Keratinocyte (primary cell): ENCODE measurements at regions not wholly inside any gene's neighbourhood (a gene's known extent, or its start where the extent isn't known, plus 50 kb on each side); places are given as distances from the start of the nearest gene placed in this dataset.

Experiments used
- DNase-seq: peaks from one replicate; pipeline ENCODE4 v3.0.0-alpha.2; 2011; ENCODE audit warnings: low read depth, missing footprints, low spot score
- FAIRE-seq: peaks from 2 replicates; lab custom pipeline; 2011; peaks lifted over from hg19 to GRCh38; lab: Jason Lieb, UNC
- H2AFZ ChIP-seq: 2 replicates; pipeline ENCODE4 v1.6.0; 2012; ENCODE audit warnings: low read length, control low read depth, inconsistent platforms; ENCODE audit not compliant: control insufficient read depth
- H3K27ac ChIP-seq: 2 replicates; pipeline ENCODE4 v1.5.1; 2011; ENCODE audit warnings: low read length; ENCODE audit not compliant: control insufficient read depth, insufficient read depth
- H3K27me3 ChIP-seq: 3 replicates; pipeline ENCODE4 v1.6.0; 2011; ENCODE audit warnings: low read length; ENCODE audit not compliant: control insufficient read depth, insufficient read depth; ENCODE audit errors: extremely low read depth
- H3K36me3 ChIP-seq, 2 experiments: 2 replicates in 1 of 2; 3 replicates in 1 of 2; pipeline ENCODE4 v1.5.1; 2011; ENCODE audit warnings: low read length in 2 of 2, mild to moderate bottlenecking in 1 of 2; ENCODE audit not compliant: control insufficient read depth in 2 of 2, insufficient read depth in 2 of 2; ENCODE audit errors: extremely low read depth in 1 of 2
- H3K4me1 ChIP-seq: 3 replicates; pipeline ENCODE4 v1.5.1; 2011; ENCODE audit warnings: low read length; ENCODE audit not compliant: control insufficient read depth, insufficient read depth; ENCODE audit errors: extremely low read depth
- H3K4me2 ChIP-seq: 3 replicates; pipeline ENCODE4 v1.6.0; 2011; ENCODE audit warnings: low read depth, low read length; ENCODE audit not compliant: control insufficient read depth, insufficient read depth; ENCODE audit errors: extremely low read depth
- H3K4me3 ChIP-seq, 3 experiments: fragments of 200-600 bp in 1 of 3; sonication (generic) in 1 of 3; 2 replicates in 2 of 3; 3 replicates in 1 of 3; pipeline ENCODE4 v1.5.1; 2011 to 2016; ENCODE audit warnings: low read length in 3 of 3, mild to moderate bottlenecking in 3 of 3, control low read depth in 2 of 3, inconsistent platforms in 1 of 3, low read depth in 1 of 3, mixed read lengths in 1 of 3, mixed run types in 1 of 3, moderate library complexity in 1 of 3; ENCODE audit not compliant: control insufficient read depth in 2 of 3, insufficient read depth in 2 of 3; ENCODE audit errors: extremely low read depth in 1 of 3
- H3K79me2 ChIP-seq: 2 replicates; pipeline ENCODE4 v1.6.0; 2012; ENCODE audit warnings: low read length; ENCODE audit not compliant: control insufficient read depth, insufficient read depth
- H3K9ac ChIP-seq: 3 replicates; pipeline ENCODE4 v1.6.0; 2011; ENCODE audit warnings: low read length; ENCODE audit not compliant: control insufficient read depth, insufficient read depth; ENCODE audit errors: extremely low read depth
- H3K9me1 ChIP-seq: 3 replicates; pipeline ENCODE4 v1.6.0; 2011; ENCODE audit warnings: low read length; ENCODE audit not compliant: control insufficient read depth, insufficient read depth; ENCODE audit errors: extremely low read depth
- H3K9me3 ChIP-seq: 2 replicates; pipeline ENCODE4 v1.5.1; 2012; ENCODE audit warnings: low read depth, low read length; ENCODE audit not compliant: control insufficient read depth
- H4K20me1 ChIP-seq: 3 replicates; pipeline ENCODE4 v1.6.0; 2011; ENCODE audit warnings: low read length; ENCODE audit not compliant: control insufficient read depth, insufficient read depth; ENCODE audit errors: extremely low read depth
- EZH2 ChIP-seq: IDR thresholded peaks from one replicate; pipeline ENCODE4 v1.6.1; 2012; ENCODE audit warnings: inconsistent platforms, mild to moderate bottlenecking, low read length, moderate library complexity
- dilution Hi-C: fragments of 300-500 bp; cut with MboI; formaldehyde crosslinking; loops from one replicate; pipeline ENCODE4 v1.7.0; 2020; ENCODE audit warnings: low sequenced_read_pairs; ENCODE audit not compliant: extremely low pct_ligation_motif_present
- TF ChIP-seq, protein P1 (sequence below), 3 experiments: IDR thresholded peaks in 1 of 3; conservative IDR thresholded peaks in 1 of 3; optimal IDR thresholded peaks in 1 of 3; 2 replicates in 2 of 3; 3 replicates in 1 of 3; pipeline versions ENCODE3 to v1.5.1; 2011; ENCODE audit warnings: low read length in 3 of 3, mild to moderate bottlenecking in 3 of 3, moderate library complexity in 2 of 3, control low read depth in 1 of 3, inconsistent platforms in 1 of 3; ENCODE audit not compliant: insufficient read depth in 2 of 3; ENCODE audit errors: extremely low read depth in 1 of 3

DNA sequence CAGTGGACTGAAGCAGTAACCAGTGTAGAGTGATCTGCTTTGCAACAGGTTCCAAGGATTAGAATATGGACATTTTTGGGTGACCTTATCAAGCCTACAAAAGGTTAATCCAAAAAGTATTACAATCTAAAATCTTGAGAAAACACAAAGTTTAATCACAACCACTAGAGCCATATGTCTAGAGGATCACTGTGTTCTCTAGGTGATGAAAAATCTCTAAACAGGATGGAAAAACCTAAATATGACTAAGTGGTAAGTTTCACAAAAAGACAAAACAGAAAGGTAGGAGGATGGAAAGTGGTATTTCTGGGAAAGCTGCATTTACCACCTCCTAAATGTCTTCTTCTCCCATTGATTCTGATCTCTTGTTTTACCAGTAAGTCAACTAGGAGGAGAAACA, 411.1 kb upstream of the CXADR start:
- no peaks in the 10 kb centered on the region for H3K4me1 ChIP-seq
- no peaks in the 10 kb centered on the region for H4K20me1 ChIP-seq
- no peak overlapping the region for H2AFZ ChIP-seq
- DNase-seq (no peak), FAIRE-seq (no peak)
- H3K9ac ChIP-seq = no peak overlapping the region
- H3K4me3 ChIP-seq = no peak overlapping the region
- dilution Hi-C loops = no loop called here
- H3K4me2 ChIP-seq = no peak overlapping the region
- no peaks in the 10 kb centered on the region for H3K9me3 ChIP-seq
- H3K79me2 ChIP-seq = no peaks in the 10 kb centered on the region
- TF ChIP-seq, protein P1, sequence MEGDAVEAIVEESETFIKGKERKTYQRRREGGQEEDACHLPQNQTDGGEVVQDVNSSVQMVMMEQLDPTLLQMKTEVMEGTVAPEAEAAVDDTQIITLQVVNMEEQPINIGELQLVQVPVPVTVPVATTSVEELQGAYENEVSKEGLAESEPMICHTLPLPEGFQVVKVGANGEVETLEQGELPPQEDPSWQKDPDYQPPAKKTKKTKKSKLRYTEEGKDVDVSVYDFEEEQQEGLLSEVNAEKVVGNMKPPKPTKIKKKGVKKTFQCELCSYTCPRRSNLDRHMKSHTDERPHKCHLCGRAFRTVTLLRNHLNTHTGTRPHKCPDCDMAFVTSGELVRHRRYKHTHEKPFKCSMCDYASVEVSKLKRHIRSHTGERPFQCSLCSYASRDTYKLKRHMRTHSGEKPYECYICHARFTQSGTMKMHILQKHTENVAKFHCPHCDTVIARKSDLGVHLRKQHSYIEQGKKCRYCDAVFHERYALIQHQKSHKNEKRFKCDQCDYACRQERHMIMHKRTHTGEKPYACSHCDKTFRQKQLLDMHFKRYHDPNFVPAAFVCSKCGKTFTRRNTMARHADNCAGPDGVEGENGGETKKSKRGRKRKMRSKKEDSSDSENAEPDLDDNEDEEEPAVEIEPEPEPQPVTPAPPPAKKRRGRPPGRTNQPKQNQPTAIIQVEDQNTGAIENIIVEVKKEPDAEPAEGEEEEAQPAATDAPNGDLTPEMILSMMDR (optimal IDR thresholded peaks at IDR 0.05 in 1 of 3, IDR thresholded peaks at IDR 0.05 in 1 of 3, conservative IDR thresholded peaks at IDR 0.05 in 1 of 3; ENCODE audit: extremely low read depth in 1 of 3, insufficient read depth in 2 of 3, low read length in 3 of 3) = no peak
- TF ChIP-seq EZH2 = no peak
- H3K27ac ChIP-seq = no peak overlapping the region
- no peaks in the 10 kb centered on the region for H3K9me1 ChIP-seq
- no peaks in the 10 kb centered on the region for H3K27me3 ChIP-seq
- H3K36me3 ChIP-seq = no peaks in the 10 kb centered on the region

DNA sequence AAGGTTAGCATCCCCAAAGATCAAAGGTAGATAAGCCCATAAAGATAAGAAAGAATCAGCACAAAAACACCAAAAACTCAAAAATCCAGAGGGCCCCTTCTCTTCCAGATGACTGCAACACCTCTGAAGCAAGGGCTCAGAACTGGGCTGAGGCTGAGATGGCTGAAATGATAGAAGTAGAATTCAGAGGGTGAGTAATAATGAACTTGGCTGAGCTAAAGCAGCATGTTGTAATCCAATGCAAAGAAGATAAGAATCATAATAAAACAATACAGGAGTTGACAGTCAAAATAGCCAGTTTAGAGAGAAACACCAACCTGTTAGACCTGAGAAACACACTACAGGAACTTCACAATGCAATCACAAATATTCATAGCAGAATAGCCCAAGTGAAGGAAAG, 406.9 kb upstream of the CXADR start:
- H3K79me2 ChIP-seq = no peaks in the 10 kb centered on the region
- H3K27ac ChIP-seq = no peak overlapping the region
- H3K27me3 ChIP-seq = no peaks in the 10 kb centered on the region
- FAIRE-seq (no peak), DNase-seq (no peak)
- no peaks in the 10 kb centered on the region for H3K9me1 ChIP-seq
- dilution Hi-C loops = no loop called here
- no peaks in the 10 kb centered on the region for H3K36me3 ChIP-seq
- H4K20me1 ChIP-seq = no peaks in the 10 kb centered on the region
- no peak overlapping the region for H3K9ac ChIP-seq
- no peak overlapping the region for H3K4me3 ChIP-seq
- no peak overlapping the region for H2AFZ ChIP-seq
- no peaks in the 10 kb centered on the region for H3K9me3 ChIP-seq
- H3K4me2 ChIP-seq = no peak overlapping the region
- H3K4me1 ChIP-seq = no peaks in the 10 kb centered on the region
- TF ChIP-seq EZH2 = no peak
- TF ChIP-seq, protein P1 (optimal IDR thresholded peaks at IDR 0.05 in 1 of 3, IDR thresholded peaks at IDR 0.05 in 1 of 3, conservative IDR thresholded peaks at IDR 0.05 in 1 of 3; ENCODE audit: extremely low read depth in 1 of 3, insufficient read depth in 2 of 3, low read length in 3 of 3) = no peak
